SK-N-SH treated with all-trans-retinoic acid at 6 μM for 48 hours (cell line): ENCODE measurements at regions not wholly inside any gene's neighbourhood (a gene's known extent, or its start where the extent isn't known, plus 50 kb on each side); places are given as distances from the start of the nearest gene placed in this dataset.

ENCODE experiments used
- BACH2 ChIP-seq: fragments of 250-450 bp; sonication (Bioruptor Pico); IDR thresholded peaks from 2 replicates; pipeline ENCODE4 v1.9.0; 2021; ENCODE audit warnings: mild to moderate bottlenecking, borderline replicate concordance
- ESRRG ChIP-seq: fragments of 250-450 bp; sonication (Bioruptor Pico); IDR thresholded peaks from 2 replicates; pipeline ENCODE4 v1.6.1; 2021; ENCODE audit warnings: mild to moderate bottlenecking
- GLIS3 ChIP-seq: fragments of 250-450 bp; sonication (Bioruptor Pico); IDR thresholded peaks from 2 replicates; pipeline ENCODE4 v1.5.0; 2020; ENCODE audit warnings: mild to moderate bottlenecking, moderate library complexity
- ISL1 ChIP-seq: fragments of 250-450 bp; sonication (Bioruptor Pico); IDR thresholded peaks from 2 replicates; pipeline ENCODE4 v2.1.2; 2022; ENCODE audit warnings: mild to moderate bottlenecking, moderate library complexity
- OSR1 ChIP-seq: fragments of 250-450 bp; sonication (Bioruptor Pico); IDR thresholded peaks from 2 replicates; pipeline ENCODE4 v1.8.0; 2022; ENCODE audit warnings: moderate library complexity, mild to moderate bottlenecking, inconsistent platforms
- RARB ChIP-seq: fragments of 250-450 bp; sonication (Bioruptor Pico); IDR thresholded peaks from 2 replicates; pipeline ENCODE4 v1.8.0; 2021; ENCODE audit warnings: mild to moderate bottlenecking, moderate library complexity
- SNAI2 ChIP-seq: fragments of 250-450 bp; sonication (Bioruptor Pico); IDR thresholded peaks from 2 replicates; pipeline ENCODE4 v1.5.0; 2020; ENCODE audit warnings: mild to moderate bottlenecking, moderate library complexity
- TOX ChIP-seq: fragments of 250-450 bp; sonication (Bioruptor Pico); IDR thresholded peaks from 2 replicates; pipeline ENCODE4 v1.8.0; 2021; ENCODE audit warnings: mild to moderate bottlenecking, moderate library complexity, borderline replicate concordance
- ZC3H10 ChIP-seq: fragments of 250-450 bp; sonication (Bioruptor Pico); IDR thresholded peaks from 2 replicates; pipeline ENCODE4 v1.5.1; 2021; ENCODE audit warnings: mild to moderate bottlenecking, moderate library complexity
- ZFP3 ChIP-seq: fragments of 250-450 bp; sonication (Bioruptor Pico); IDR thresholded peaks from 2 replicates; pipeline ENCODE4 v1.5.0; 2020; ENCODE audit warnings: mild to moderate bottlenecking, moderate library complexity
- ZNF565 ChIP-seq: fragments of 450-650 bp; formaldehyde crosslinking; conservative IDR thresholded peaks from 2 replicates; pipeline ENCODE4 v1.5.0; 2020; ENCODE audit warnings: low read depth, mild to moderate bottlenecking, moderate library complexity
- TF ChIP-seq, protein P1 (sequence below): fragments of 250-450 bp; sonication (Bioruptor Pico); IDR thresholded peaks from 2 replicates; pipeline ENCODE4 v1.8.0; 2021; ENCODE audit warnings: low read depth, mild to moderate bottlenecking, moderate library complexity, borderline replicate concordance
- TF ChIP-seq, protein P2 (sequence below): fragments of 250-450 bp; sonication (Bioruptor Pico); IDR thresholded peaks from 2 replicates; pipeline ENCODE4 v1.8.0; 2020; ENCODE audit warnings: mild to moderate bottlenecking, moderate library complexity, borderline replicate concordance

DNA sequence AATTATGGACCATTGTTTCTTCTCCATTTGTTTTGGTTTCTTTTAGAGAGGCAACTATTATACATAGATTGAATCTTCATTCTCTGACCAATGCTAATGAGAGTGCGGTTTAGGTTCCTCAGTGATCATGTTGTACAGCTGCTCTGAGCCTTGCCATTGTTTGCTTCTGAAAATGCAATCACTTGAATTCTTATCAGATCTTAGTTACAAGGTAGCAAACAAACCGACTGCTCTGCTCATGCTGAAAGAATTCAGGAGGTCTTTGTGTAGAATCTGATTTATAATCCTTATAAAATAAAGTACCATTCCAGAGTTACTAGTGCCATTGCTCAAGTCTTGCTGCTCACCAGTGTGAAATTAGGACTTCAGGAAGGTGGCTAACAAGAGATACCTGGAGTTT lies 569.1 kb upstream of the ID4 start:
- TF ChIP-seq TOX (CRISPR knock-in tag): no peak
- no peak for TF ChIP-seq ESRRG
- no peak for TF ChIP-seq OSR1 (CRISPR knock-in tag)
- no peak for TF ChIP-seq ZC3H10
- no peak for TF ChIP-seq SNAI2 (CRISPR knock-in tag)
- TF ChIP-seq ZFP3 (CRISPR knock-in tag): no peak
- TF ChIP-seq, protein P1, sequence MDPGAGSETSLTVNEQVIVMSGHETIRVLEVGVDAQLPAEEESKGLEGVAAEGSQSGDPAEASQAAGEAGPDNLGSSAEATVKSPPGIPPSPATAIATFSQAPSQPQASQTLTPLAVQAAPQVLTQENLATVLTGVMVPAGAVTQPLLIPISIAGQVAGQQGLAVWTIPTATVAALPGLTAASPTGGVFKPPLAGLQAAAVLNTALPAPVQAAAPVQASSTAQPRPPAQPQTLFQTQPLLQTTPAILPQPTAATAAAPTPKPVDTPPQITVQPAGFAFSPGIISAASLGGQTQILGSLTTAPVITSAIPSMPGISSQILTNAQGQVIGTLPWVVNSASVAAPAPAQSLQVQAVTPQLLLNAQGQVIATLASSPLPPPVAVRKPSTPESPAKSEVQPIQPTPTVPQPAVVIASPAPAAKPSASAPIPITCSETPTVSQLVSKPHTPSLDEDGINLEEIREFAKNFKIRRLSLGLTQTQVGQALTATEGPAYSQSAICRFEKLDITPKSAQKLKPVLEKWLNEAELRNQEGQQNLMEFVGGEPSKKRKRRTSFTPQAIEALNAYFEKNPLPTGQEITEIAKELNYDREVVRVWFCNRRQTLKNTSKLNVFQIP (CRISPR knock-in tag): no peak
- no peak for TF ChIP-seq ZNF565 (CRISPR knock-in tag)
- no peak for TF ChIP-seq RARB (CRISPR knock-in tag)
- no peak for TF ChIP-seq BACH2
- TF ChIP-seq, protein P2, sequence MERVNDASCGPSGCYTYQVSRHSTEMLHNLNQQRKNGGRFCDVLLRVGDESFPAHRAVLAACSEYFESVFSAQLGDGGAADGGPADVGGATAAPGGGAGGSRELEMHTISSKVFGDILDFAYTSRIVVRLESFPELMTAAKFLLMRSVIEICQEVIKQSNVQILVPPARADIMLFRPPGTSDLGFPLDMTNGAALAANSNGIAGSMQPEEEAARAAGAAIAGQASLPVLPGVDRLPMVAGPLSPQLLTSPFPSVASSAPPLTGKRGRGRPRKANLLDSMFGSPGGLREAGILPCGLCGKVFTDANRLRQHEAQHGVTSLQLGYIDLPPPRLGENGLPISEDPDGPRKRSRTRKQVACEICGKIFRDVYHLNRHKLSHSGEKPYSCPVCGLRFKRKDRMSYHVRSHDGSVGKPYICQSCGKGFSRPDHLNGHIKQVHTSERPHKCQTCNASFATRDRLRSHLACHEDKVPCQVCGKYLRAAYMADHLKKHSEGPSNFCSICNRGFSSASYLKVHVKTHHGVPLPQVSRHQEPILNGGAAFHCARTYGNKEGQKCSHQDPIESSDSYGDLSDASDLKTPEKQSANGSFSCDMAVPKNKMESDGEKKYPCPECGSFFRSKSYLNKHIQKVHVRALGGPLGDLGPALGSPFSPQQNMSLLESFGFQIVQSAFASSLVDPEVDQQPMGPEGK (CRISPR knock-in tag): no peak
- no peak for TF ChIP-seq GLIS3 (CRISPR knock-in tag)
- TF ChIP-seq ISL1 (CRISPR knock-in tag): no peak
